ENCODE measurements at regions not wholly inside any gene's neighbourhood (a gene's known extent, or its start where the extent isn't known, plus 50 kb on each side); places are given as distances from the start of the nearest gene placed in this dataset.

DNA sequence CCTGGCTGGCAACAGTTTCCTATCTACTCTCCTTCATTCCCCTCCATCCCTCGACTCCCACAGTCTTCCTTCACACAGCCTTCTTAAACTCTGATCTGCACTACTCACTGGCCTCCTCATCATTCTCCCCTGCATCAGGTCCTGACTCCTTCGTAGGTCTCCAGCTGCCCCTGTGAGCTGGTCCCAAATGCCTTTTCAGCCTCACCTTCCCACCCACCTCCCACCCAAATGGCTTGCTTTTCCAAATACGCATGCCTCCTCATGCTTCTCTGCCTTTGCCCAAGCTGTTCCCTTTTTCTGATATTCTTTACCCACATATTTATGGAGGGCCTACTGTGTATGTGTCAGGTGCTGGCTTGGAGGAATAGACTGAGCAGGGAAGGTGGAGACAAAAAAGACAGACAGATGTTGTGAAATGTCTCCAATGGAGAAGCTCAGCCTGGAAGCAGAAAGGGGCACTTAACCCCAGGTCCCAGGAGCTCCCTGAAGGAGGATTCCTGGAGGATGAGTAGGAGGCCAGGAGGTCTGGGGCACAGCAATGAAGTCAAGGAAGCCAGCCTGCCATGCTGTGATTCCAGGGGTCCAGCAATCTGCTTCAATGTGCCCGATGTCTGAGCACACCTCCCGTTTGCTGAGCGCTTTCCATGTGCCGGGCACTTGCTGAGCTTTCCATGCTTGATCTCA, 252.2 kb downstream of the SHQ1 start:
- no peaks in the 10 kb centered on the region for H3K36me3 ChIP-seq
- H3K27me3 ChIP-seq = no peaks in the 10 kb centered on the region
- DNase-seq (no peak), FAIRE-seq (no peak), ATAC-seq (no peak)
- no peak overlapping the region for H3K4me3 ChIP-seq
- TF ChIP-seq, protein P1, sequence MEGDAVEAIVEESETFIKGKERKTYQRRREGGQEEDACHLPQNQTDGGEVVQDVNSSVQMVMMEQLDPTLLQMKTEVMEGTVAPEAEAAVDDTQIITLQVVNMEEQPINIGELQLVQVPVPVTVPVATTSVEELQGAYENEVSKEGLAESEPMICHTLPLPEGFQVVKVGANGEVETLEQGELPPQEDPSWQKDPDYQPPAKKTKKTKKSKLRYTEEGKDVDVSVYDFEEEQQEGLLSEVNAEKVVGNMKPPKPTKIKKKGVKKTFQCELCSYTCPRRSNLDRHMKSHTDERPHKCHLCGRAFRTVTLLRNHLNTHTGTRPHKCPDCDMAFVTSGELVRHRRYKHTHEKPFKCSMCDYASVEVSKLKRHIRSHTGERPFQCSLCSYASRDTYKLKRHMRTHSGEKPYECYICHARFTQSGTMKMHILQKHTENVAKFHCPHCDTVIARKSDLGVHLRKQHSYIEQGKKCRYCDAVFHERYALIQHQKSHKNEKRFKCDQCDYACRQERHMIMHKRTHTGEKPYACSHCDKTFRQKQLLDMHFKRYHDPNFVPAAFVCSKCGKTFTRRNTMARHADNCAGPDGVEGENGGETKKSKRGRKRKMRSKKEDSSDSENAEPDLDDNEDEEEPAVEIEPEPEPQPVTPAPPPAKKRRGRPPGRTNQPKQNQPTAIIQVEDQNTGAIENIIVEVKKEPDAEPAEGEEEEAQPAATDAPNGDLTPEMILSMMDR (IDR thresholded peaks at IDR 0.05) = no peak
- intact Hi-C loops (cut with DNase I) = no loop called here
- H3K9me3 ChIP-seq = no peaks in the 10 kb centered on the region
- no peak overlapping the region for H3K27ac ChIP-seq
- H3K4me1 ChIP-seq = peaks cover 0 to 4% (median 0%) of the 10 kb centered on the region in 3 donors
- 90 to 94% methylated on average over 7 of the region's 7 CpGs for whole genome bisulfite sequencing, 2 donors

DNA sequence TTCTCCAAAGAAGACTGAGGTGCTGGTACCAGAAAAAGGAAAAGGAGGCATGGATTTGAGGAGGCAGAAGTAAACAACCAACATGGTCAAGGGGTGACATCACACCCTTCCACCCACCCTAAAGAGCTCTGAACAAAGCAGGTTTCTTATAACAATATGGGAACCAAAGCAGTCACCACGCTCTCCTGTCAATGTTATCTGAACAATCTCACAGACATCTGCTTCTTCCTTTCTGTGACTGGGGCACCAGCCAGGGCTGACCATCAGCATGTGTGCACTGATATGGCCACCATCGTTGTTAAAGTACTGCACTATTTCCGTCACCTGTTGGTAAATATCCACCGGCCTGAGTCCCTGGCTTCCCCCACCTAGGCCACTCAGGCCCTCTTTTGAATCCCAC, 252.9 kb downstream of the SHQ1 start:
- FAIRE-seq (no peak), DNase-seq (no peak), ATAC-seq (no peak)
- Histone ChIP-seq H3K27me3 (no peaks in the 10 kb centered on the region), H3K9me3 (no peaks in the 10 kb centered on the region), H3K4me1 (peaks cover 0 to 4% (median 0%) of the 10 kb centered on the region in 3 donors), H3K4me3 (no peak overlapping the region), H3K27ac (no peak overlapping the region), H3K36me3 (no peaks in the 10 kb centered on the region)
- TF ChIP-seq, protein P1 (IDR thresholded peaks at IDR 0.05) = no peak
- 72 to 74% methylated on average over 4 of the region's 4 CpGs for WGBS, 2 donors
- intact Hi-C loops (cut with DNase I) = no loop called here

DNA sequence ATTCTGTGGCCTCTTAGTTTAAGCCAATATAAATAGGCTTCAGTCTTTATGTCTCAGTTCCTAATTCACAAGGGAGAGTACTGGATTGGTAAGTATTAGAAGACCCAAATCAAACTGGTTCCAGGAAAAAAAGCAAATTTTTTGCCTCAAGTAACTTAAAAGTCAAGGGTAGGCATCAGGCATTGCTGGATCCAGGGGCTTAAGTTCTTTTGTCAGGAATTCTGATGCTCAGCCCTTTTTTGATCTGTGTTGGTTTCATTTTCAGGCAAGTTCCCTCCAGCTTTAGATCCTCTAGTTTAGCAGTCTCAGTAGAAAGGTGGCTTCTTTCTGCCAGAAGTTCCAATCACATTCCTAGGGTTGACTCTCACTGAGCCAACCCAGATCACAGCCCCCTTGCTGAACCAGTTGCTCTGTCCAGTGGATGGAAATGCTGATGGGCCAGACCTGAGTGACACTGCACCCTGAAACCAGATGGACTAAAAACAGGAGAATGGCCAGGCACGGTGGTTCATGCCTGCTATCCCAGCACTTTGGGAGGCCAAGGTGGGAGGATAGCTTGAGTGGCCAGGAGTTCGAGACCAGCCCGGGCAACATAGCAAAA, 253.5 kb downstream of the SHQ1 start:
- H3K36me3 ChIP-seq = no peaks in the 10 kb centered on the region
- TF ChIP-seq, protein P1 (IDR thresholded peaks at IDR 0.05) = no peak
- H3K27ac ChIP-seq = no peak overlapping the region
- WGBS, 2 donors = 96 to 99% methylated on average over 3 of the region's 3 CpGs
- DNase-seq (no peak), FAIRE-seq (no peak), ATAC-seq (no peak)
- intact Hi-C loops (cut with DNase I) = no loop called here
- H3K27me3 ChIP-seq = no peaks in the 10 kb centered on the region
- peaks cover 0 to 4% (median 0%) of the 10 kb centered on the region in 3 donors for H3K4me1 ChIP-seq
- no peak overlapping the region for H3K4me3 ChIP-seq
- no peaks in the 10 kb centered on the region for H3K9me3 ChIP-seq

DNA sequence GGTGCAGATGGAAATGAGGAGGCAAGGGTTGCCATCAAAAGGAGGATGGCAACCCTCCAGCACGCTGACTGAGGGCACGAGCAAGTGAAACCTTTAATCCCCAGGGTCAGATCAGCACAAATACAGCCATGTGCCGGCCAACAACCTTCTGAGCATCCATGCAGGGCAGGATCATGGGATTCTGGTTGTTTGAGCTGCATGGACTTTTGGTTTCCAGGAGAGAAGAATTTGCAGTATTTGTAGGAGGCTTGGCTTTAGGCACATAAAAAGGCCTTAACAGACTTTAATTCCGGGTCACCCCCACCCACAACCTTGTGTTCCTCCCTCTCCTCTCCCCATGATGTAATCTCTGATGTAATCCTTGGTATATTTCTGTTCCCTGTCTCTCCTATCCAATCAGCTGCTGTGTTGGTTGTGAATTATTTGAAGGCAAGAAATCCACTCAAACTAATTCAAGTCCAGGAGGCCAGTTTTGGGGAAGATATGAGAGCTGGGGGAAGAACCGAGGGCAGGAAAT, 254.3 kb downstream of the SHQ1 start:
- no peak for ATAC-seq
- H3K27ac ChIP-seq = no peak overlapping the region
- no peak for DNase-seq

More for the DNA sequence above, 254.3 kb downstream of the SHQ1 start:
- intact Hi-C loops (cut with DNase I) = no loop called here
- no peaks in the 10 kb centered on the region for H3K4me1 ChIP-seq
- H3K27me3 ChIP-seq = no peaks in the 10 kb centered on the region
- 82 to 92% methylated on average over 5 of the region's 5 CpGs for WGBS, 2 donors
- no peak for FAIRE-seq
- H3K9me3 ChIP-seq = no peaks in the 10 kb centered on the region
- H3K4me3 ChIP-seq = no peak overlapping the region
- H3K36me3 ChIP-seq = no peaks in the 10 kb centered on the region
- TF ChIP-seq, protein P1 (IDR thresholded peaks at IDR 0.05) = no peak
